ENCODE measurements at regions not wholly inside any gene's neighbourhood (a gene's known extent, or its start where the extent isn't known, plus 50 kb on each side); places are given as distances from the start of the nearest gene placed in this dataset.

GRCh38 chr4:156060661-156061060, 107.0 kb upstream of the CTSO start:
- TF ChIP-seq CTCF (IDR thresholded peaks at IDR 0.05) (no peak), POLR2A (IDR thresholded peaks at IDR 0.05) (no peak)
